GM23338 (cell line): ENCODE measurements at regions not wholly inside any gene's neighbourhood (a gene's known extent, or its start where the extent isn't known, plus 50 kb on each side); places are given as distances from the start of the nearest gene placed in this dataset.
A peak's percentile ranks its signal among the peaks of the same experiment; 100 is the strongest.

Source experiments
- ATAC-seq: fragments of 200-7000 bp; cut with Tn5 transposase; 3 replicates; pipeline ENCODE4 v1.9.1; 2020
- DNase-seq: peaks from one replicate; pipeline ENCODE4 v3.0.0-alpha.2; 2015; ENCODE audit warnings: low spot score
- H2AFZ ChIP-seq: fragments of 200-600 bp; sonication (generic); 2 replicates; pipeline ENCODE4 v1.8.0; 2016; ENCODE audit warnings: antibody characterized with exemption, mild to moderate bottlenecking, moderate library complexity
- H3F3A ChIP-seq: fragments of 200-600 bp; sonication (generic); replicated peaks from 2 replicates; pipeline ENCODE4 v1.8.0; 2017; ENCODE audit warnings: antibody characterized with exemption, mixed run types, low read depth
- H3K27ac ChIP-seq: fragments of 200-600 bp; sonication (generic); 2 replicates; pipeline ENCODE4 v1.6.1; 2016; ENCODE audit warnings: low read depth
- H3K27me3 ChIP-seq: fragments of 200-600 bp; sonication (generic); 2 replicates; pipeline ENCODE4 v1.8.0; 2016; ENCODE audit warnings: mild to moderate bottlenecking, mixed run types, moderate library complexity; ENCODE audit not compliant: insufficient read depth
- H3K36me3 ChIP-seq: fragments of 200-600 bp; sonication (generic); 2 replicates; pipeline ENCODE4 v1.8.0; 2016; ENCODE audit warnings: mild to moderate bottlenecking; ENCODE audit not compliant: insufficient read depth
- H3K4me1 ChIP-seq: fragments of 200-600 bp; sonication (generic); 2 replicates; pipeline ENCODE4 v1.8.0; 2016; ENCODE audit warnings: mild to moderate bottlenecking, moderate library complexity; ENCODE audit not compliant: insufficient read depth
- H3K4me2 ChIP-seq: fragments of 200-600 bp; sonication (generic); 2 replicates; pipeline ENCODE4 v1.7.1; 2017; ENCODE audit warnings: mixed run types
- H3K4me3 ChIP-seq: fragments of 200-600 bp; sonication (generic); 2 replicates; pipeline ENCODE4 v1.6.1; 2016; ENCODE audit warnings: mixed run types
- H3K79me2 ChIP-seq: fragments of 200-600 bp; sonication (generic); replicated peaks from 2 replicates; pipeline ENCODE4 v1.8.0; 2017; ENCODE audit warnings: mild to moderate bottlenecking; ENCODE audit not compliant: insufficient read depth
- H3K9me2 ChIP-seq: fragments of 200-600 bp; sonication (generic); 2 replicates; pipeline ENCODE4 v1.8.0; 2017; ENCODE audit not compliant: insufficient read depth
- H4K20me1 ChIP-seq: fragments of 200-600 bp; sonication (generic); replicated peaks from 2 replicates; pipeline ENCODE4 v1.8.0; 2017; ENCODE audit warnings: mild to moderate bottlenecking; ENCODE audit not compliant: insufficient read depth
- H3K27ac Mint-ChIP-seq: 2 replicates; pipeline ENCODE4 v1.8.0; 2020; ENCODE audit warnings: inconsistent platforms, mild to moderate bottlenecking, moderate library complexity, mixed read lengths
- H3K27me3 Mint-ChIP-seq: 3 replicates; pipeline ENCODE4 v1.8.0; 2022; ENCODE audit warnings: low read depth, mild to moderate bottlenecking, moderate library complexity, mixed read lengths, inconsistent platforms; ENCODE audit not compliant: insufficient read depth, poor library complexity
- H3K36me3 Mint-ChIP-seq: 3 replicates; pipeline ENCODE4 v1.8.0; 2021; ENCODE audit warnings: low read depth, mild to moderate bottlenecking, inconsistent platforms, moderate library complexity, mixed read lengths
- H3K4me1 Mint-ChIP-seq: 3 replicates; pipeline ENCODE4 v1.8.0; 2020; ENCODE audit warnings: mild to moderate bottlenecking, inconsistent platforms, mixed read lengths
- H3K4me3 Mint-ChIP-seq: 3 replicates; pipeline ENCODE4 v1.8.0; 2021; ENCODE audit warnings: moderate library complexity, mild to moderate bottlenecking, inconsistent platforms, mixed read lengths
- H3K9me3 Mint-ChIP-seq: 3 replicates; pipeline ENCODE4 v1.8.0; 2020; ENCODE audit warnings: moderate library complexity, mild to moderate bottlenecking, inconsistent platforms, mixed read lengths
- CREB1 ChIP-seq: fragments of 250-450 bp; sonication (Bioruptor Pico); IDR thresholded peaks from 2 replicates; pipeline ENCODE4 v1.5.0; 2020; ENCODE audit warnings: low read depth, mild to moderate bottlenecking, moderate library complexity
- EZH2 ChIP-seq: fragments of 200-600 bp; sonication (generic); IDR thresholded peaks from one replicate; pipeline ENCODE4 v1.8.0; 2017; ENCODE audit warnings: antibody characterized with exemption, mild to moderate bottlenecking, low read depth; ENCODE audit not compliant: unreplicated experiment
- EZH2phosphoT487 ChIP-seq: fragments of 200-600 bp; sonication (generic); IDR thresholded peaks from one replicate; pipeline ENCODE4 v1.8.1; 2018; ENCODE audit warnings: antibody characterized with exemption; ENCODE audit not compliant: unreplicated experiment
- JUNB ChIP-seq: IDR thresholded peaks from one replicate; pipeline ENCODE4 v1.6.1; 2016; ENCODE audit warnings: antibody characterized with exemption; ENCODE audit not compliant: unreplicated experiment
- NANOG ChIP-seq: IDR thresholded peaks from 2 replicates; pipeline ENCODE4 v1.6.1; 2016; ENCODE audit warnings: antibody characterized with exemption, borderline replicate concordance
- POLR2AphosphoS5 ChIP-seq: IDR thresholded peaks from 2 replicates; pipeline ENCODE4 v1.6.1; 2016; ENCODE audit warnings: antibody characterized with exemption, low read depth
- STAT1 ChIP-seq: IDR thresholded peaks from one replicate; pipeline ENCODE4 v1.6.1; 2016; ENCODE audit warnings: antibody characterized with exemption; ENCODE audit not compliant: unreplicated experiment
- ZNF114 ChIP-seq: fragments of 250-450 bp; sonication (Bioruptor Pico); IDR thresholded peaks from 2 replicates; pipeline ENCODE4 v1.5.0; 2020; ENCODE audit warnings: mild to moderate bottlenecking, moderate library complexity
- ZNF331 ChIP-seq: fragments of 250-450 bp; sonication (Bioruptor Pico); IDR thresholded peaks from 2 replicates; pipeline ENCODE4 v1.5.0; 2020; ENCODE audit warnings: low read depth, mild to moderate bottlenecking, moderate library complexity
- TF ChIP-seq, protein P1 (sequence below): IDR thresholded peaks from 2 replicates; pipeline ENCODE4 v1.6.1; 2016; ENCODE audit warnings: antibody characterized with exemption
- TF ChIP-seq, protein P2 (sequence below), 2 experiments: fragments of 200-600 bp in 1 of 2; sonication (generic) in 1 of 2; conservative IDR thresholded peaks; 2 replicates each; pipeline versions ENCODE4 v1.5.1 to v1.6.1; 2016 to 2017; ENCODE audit warnings: antibody characterized with exemption in 2 of 2, low read depth in 2 of 2, mild to moderate bottlenecking in 2 of 2, moderate library complexity in 1 of 2
- TF ChIP-seq, protein P3 (sequence below): fragments of 250-450 bp; sonication (Bioruptor Pico); IDR thresholded peaks from 2 replicates; pipeline ENCODE4 v1.5.0; 2020; ENCODE audit warnings: mild to moderate bottlenecking, moderate library complexity
- TF ChIP-seq, protein P4 (sequence below): IDR thresholded peaks from one replicate; pipeline ENCODE4 v1.6.1; 2018; ENCODE audit warnings: antibody characterized with exemption; ENCODE audit not compliant: unreplicated experiment

DNA sequence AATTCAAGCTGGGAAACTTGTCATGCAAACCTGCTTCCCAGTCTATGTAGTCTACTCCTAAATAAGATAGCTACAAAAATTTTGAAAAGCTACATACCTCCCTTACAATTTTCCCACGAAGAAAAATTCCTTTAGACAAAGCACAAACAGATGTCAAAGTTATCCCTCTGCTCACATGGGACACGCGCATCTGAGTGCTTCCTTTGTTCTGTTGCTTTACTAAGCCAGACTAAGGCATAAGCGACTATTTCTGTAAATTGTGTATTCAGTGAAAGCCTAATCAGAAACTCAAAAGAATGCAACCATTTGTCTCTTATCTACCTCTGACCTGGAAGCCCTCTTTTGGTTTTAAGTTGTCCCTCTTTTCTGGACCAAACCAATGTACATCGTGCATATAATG, 583.7 kb upstream of the B3GAT1 start:
- Mint-ChIP-seq H3K9me3 (no peaks in the 10 kb centered on the region), H3K36me3 (no peaks in the 10 kb centered on the region; the same call in 2 of the 3 replicates), H3K27me3 (peaks cover 8% of the 10 kb centered on the region), H3K27ac (peak overlapping the region; percentile 91; the same call in 1 of the 2 replicates), H3K4me3 (no peak overlapping the region), H3K4me1 (peaks cover 76% of the 10 kb centered on the region)
- Histone ChIP-seq H3F3A (peaks cover 5% of the 10 kb centered on the region; the same call in 1 of the 2 replicates), H3K27me3 (no peaks in the 10 kb centered on the region), H3K9me2 (no peaks in the 10 kb centered on the region), H4K20me1 (no peaks in the 10 kb centered on the region), H3K4me2 (peak overlapping the region; percentile 40; the same call in 1 of the 2 replicates), H3K36me3 (no peaks in the 10 kb centered on the region), H3K4me3 (no peak overlapping the region), H3K27ac (peak overlapping the region; percentile 100), H3K79me2 (no peaks in the 10 kb centered on the region), H2AFZ (no peak overlapping the region), H3K4me1 (peaks cover 38% of the 10 kb centered on the region)
- DNase-seq, result peak; percentile 70
- no peak for ATAC-seq
- TF ChIP-seq STAT1 (no peak), POLR2AphosphoS5 (no peak), NANOG (no peak), ZNF114 (CRISPR knock-in tag) (no peak), ZNF331 (no peak), EZH2phosphoT487 (no peak), EZH2 (no peak), CREB1 (CRISPR knock-in tag) (no peak), JUNB (no peak)
- TF ChIP-seq, protein P1, sequence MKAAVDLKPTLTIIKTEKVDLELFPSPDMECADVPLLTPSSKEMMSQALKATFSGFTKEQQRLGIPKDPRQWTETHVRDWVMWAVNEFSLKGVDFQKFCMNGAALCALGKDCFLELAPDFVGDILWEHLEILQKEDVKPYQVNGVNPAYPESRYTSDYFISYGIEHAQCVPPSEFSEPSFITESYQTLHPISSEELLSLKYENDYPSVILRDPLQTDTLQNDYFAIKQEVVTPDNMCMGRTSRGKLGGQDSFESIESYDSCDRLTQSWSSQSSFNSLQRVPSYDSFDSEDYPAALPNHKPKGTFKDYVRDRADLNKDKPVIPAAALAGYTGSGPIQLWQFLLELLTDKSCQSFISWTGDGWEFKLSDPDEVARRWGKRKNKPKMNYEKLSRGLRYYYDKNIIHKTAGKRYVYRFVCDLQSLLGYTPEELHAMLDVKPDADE, result no peak
- TF ChIP-seq, protein P2, sequence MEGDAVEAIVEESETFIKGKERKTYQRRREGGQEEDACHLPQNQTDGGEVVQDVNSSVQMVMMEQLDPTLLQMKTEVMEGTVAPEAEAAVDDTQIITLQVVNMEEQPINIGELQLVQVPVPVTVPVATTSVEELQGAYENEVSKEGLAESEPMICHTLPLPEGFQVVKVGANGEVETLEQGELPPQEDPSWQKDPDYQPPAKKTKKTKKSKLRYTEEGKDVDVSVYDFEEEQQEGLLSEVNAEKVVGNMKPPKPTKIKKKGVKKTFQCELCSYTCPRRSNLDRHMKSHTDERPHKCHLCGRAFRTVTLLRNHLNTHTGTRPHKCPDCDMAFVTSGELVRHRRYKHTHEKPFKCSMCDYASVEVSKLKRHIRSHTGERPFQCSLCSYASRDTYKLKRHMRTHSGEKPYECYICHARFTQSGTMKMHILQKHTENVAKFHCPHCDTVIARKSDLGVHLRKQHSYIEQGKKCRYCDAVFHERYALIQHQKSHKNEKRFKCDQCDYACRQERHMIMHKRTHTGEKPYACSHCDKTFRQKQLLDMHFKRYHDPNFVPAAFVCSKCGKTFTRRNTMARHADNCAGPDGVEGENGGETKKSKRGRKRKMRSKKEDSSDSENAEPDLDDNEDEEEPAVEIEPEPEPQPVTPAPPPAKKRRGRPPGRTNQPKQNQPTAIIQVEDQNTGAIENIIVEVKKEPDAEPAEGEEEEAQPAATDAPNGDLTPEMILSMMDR (conservative IDR thresholded peaks at IDR 0.05; ENCODE audit: low read depth in 2 of 2), result no peak
- TF ChIP-seq, protein P3, sequence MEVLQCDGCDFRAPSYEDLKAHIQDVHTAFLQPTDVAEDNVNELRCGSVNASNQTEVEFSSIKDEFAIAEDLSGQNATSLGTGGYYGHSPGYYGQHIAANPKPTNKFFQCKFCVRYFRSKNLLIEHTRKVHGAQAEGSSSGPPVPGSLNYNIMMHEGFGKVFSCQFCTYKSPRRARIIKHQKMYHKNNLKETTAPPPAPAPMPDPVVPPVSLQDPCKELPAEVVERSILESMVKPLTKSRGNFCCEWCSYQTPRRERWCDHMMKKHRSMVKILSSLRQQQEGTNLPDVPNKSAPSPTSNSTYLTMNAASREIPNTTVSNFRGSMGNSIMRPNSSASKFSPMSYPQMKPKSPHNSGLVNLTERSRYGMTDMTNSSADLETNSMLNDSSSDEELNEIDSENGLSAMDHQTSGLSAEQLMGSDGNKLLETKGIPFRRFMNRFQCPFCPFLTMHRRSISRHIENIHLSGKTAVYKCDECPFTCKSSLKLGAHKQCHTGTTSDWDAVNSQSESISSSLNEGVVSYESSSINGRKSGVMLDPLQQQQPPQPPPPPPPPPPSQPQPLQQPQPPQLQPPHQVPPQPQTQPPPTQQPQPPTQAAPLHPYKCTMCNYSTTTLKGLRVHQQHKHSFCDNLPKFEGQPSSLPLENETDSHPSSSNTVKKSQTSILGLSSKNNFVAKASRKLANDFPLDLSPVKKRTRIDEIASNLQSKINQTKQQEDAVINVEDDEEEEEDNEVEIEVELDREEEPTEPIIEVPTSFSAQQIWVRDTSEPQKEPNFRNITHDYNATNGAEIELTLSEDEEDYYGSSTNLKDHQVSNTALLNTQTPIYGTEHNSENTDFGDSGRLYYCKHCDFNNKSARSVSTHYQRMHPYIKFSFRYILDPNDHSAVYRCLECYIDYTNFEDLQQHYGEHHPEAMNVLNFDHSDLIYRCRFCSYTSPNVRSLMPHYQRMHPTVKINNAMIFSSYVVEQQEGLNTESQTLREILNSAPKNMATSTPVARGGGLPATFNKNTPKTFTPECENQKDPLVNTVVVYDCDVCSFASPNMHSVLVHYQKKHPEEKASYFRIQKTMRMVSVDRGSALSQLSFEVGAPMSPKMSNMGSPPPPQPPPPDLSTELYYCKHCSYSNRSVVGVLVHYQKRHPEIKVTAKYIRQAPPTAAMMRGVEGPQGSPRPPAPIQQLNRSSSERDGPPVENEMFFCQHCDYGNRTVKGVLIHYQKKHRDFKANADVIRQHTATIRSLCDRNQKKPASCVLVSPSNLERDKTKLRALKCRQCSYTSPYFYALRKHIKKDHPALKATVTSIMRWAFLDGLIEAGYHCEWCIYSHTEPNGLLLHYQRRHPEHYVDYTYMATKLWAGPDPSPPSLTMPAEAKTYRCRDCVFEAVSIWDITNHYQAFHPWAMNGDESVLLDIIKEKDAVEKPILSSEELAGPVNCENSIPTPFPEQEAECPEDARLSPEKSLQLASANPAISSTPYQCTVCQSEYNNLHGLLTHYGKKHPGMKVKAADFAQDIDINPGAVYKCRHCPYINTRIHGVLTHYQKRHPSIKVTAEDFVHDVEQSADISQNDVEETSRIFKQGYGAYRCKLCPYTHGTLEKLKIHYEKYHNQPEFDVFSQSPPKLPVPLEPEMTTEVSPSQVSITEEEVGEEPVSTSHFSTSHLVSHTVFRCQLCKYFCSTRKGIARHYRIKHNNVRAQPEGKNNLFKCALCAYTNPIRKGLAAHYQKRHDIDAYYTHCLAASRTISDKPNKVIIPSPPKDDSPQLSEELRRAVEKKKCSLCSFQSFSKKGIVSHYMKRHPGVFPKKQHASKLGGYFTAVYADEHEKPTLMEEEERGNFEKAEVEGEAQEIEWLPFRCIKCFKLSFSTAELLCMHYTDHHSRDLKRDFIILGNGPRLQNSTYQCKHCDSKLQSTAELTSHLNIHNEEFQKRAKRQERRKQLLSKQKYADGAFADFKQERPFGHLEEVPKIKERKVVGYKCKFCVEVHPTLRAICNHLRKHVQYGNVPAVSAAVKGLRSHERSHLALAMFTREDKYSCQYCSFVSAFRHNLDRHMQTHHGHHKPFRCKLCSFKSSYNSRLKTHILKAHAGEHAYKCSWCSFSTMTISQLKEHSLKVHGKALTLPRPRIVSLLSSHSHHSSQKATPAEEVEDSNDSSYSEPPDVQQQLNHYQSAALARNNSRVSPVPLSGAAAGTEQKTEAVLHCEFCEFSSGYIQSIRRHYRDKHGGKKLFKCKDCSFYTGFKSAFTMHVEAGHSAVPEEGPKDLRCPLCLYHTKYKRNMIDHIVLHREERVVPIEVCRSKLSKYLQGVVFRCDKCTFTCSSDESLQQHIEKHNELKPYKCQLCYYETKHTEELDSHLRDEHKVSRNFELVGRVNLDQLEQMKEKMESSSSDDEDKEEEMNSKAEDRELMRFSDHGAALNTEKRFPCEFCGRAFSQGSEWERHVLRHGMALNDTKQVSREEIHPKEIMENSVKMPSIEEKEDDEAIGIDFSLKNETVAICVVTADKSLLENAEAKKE, result no peak
- TF ChIP-seq, protein P4, sequence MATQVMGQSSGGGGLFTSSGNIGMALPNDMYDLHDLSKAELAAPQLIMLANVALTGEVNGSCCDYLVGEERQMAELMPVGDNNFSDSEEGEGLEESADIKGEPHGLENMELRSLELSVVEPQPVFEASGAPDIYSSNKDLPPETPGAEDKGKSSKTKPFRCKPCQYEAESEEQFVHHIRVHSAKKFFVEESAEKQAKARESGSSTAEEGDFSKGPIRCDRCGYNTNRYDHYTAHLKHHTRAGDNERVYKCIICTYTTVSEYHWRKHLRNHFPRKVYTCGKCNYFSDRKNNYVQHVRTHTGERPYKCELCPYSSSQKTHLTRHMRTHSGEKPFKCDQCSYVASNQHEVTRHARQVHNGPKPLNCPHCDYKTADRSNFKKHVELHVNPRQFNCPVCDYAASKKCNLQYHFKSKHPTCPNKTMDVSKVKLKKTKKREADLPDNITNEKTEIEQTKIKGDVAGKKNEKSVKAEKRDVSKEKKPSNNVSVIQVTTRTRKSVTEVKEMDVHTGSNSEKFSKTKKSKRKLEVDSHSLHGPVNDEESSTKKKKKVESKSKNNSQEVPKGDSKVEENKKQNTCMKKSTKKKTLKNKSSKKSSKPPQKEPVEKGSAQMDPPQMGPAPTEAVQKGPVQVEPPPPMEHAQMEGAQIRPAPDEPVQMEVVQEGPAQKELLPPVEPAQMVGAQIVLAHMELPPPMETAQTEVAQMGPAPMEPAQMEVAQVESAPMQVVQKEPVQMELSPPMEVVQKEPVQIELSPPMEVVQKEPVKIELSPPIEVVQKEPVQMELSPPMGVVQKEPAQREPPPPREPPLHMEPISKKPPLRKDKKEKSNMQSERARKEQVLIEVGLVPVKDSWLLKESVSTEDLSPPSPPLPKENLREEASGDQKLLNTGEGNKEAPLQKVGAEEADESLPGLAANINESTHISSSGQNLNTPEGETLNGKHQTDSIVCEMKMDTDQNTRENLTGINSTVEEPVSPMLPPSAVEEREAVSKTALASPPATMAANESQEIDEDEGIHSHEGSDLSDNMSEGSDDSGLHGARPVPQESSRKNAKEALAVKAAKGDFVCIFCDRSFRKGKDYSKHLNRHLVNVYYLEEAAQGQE, result no peak
